NB4 (cell line): ENCODE measurements at regions not wholly inside any gene's neighbourhood (a gene's known extent, or its start where the extent isn't known, plus 50 kb on each side); places are given as distances from the start of the nearest gene placed in this dataset.

Experiments used
- DNase-seq: peaks from one replicate; pipeline ENCODE4 v3.0.0; 2010; ENCODE audit warnings: low read depth
- H3K4me3 ChIP-seq: one replicate; pipeline ENCODE4 v1.5.1; 2011; ENCODE audit warnings: mild to moderate bottlenecking, low read depth, low read length, moderate library complexity
- MYC ChIP-seq: IDR thresholded peaks from 2 replicates; pipeline ENCODE4 v1.6.1; 2011; ENCODE audit warnings: low read depth, low read length
- POLR2A ChIP-seq: IDR thresholded peaks from 2 replicates; pipeline ENCODE4 v1.6.1; 2011; ENCODE audit warnings: mild to moderate bottlenecking; ENCODE audit not compliant: insufficient read length; ENCODE audit errors: extremely low read depth
- TF ChIP-seq, protein P1 (sequence below): IDR thresholded peaks from one replicate; pipeline ENCODE4 v1.5.1; 2012; ENCODE audit warnings: low read depth, low read length
- TF ChIP-seq, protein P2 (sequence below): IDR thresholded peaks from 2 replicates; pipeline ENCODE4 v1.6.1; 2011; ENCODE audit warnings: low read depth, low read length

- TF ChIP-seq POLR2A (no peak), MYC (no peak)
- TF ChIP-seq, protein P1, sequence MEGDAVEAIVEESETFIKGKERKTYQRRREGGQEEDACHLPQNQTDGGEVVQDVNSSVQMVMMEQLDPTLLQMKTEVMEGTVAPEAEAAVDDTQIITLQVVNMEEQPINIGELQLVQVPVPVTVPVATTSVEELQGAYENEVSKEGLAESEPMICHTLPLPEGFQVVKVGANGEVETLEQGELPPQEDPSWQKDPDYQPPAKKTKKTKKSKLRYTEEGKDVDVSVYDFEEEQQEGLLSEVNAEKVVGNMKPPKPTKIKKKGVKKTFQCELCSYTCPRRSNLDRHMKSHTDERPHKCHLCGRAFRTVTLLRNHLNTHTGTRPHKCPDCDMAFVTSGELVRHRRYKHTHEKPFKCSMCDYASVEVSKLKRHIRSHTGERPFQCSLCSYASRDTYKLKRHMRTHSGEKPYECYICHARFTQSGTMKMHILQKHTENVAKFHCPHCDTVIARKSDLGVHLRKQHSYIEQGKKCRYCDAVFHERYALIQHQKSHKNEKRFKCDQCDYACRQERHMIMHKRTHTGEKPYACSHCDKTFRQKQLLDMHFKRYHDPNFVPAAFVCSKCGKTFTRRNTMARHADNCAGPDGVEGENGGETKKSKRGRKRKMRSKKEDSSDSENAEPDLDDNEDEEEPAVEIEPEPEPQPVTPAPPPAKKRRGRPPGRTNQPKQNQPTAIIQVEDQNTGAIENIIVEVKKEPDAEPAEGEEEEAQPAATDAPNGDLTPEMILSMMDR = no peak
- TF ChIP-seq, protein P2, sequence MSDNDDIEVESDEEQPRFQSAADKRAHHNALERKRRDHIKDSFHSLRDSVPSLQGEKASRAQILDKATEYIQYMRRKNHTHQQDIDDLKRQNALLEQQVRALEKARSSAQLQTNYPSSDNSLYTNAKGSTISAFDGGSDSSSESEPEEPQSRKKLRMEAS = no peak
- H3K4me3 ChIP-seq = no peak overlapping the region
- no peak for DNase-seq
Measured at GRCh38 chr4:91935217-91935616, 368.5 kb upstream of the GRID2 start.

- no peak for DNase-seq
- TF ChIP-seq, protein P1 = no peak
Measured at GRCh38 chr4:91936311-91936710, 367.5 kb upstream of the GRID2 start.

DNA sequence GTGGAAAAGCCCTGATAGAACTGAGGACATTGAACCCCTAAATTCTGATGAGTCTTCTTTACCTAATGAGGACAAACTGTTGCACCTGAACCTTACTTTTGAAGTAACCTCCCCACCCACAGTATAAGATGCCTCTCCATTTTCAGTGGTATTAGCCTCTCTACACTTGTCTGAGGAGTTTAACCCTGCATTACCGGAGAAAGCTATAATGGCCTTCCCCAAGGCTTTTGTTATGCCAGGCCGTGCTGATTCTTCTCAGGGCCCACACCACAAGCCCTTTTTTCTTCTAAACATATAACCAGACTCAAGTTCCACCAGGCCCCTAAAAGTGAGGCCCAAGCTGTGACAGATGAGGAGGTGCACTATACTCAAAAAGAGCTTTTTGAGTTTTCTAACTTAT, 345.8 kb upstream of the GRID2 start:
- TF ChIP-seq MYC (no peak), POLR2A (no peak)
- TF ChIP-seq, protein P2 = no peak
- TF ChIP-seq, protein P1 = no peak
- H3K4me3 ChIP-seq = no peak overlapping the region
- DNase-seq = no peak

More at GRCh38 chr4:91936311-91936710, 367.5 kb upstream of the GRID2 start:
- no peak overlapping the region for H3K4me3 ChIP-seq

DNA sequence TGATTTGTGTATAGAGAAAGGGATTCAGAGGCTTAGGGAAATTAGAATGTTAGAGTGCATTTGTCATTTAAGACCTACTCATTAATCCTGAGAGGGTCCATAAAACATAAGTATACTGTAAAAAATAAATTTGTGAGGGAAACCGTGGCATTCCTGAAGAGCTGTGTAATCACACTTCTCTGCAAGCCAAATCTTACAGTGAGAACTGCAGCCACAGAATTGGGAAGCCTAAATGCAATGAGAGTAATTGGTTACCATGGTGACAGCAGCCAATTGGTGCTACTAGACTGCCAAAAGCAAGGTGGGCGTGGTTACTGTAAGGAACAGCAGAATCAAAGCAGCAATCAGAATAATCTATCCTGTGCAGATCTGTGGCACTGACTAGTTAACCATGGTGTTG, 345.2 kb upstream of the GRID2 start:
- no peak for TF ChIP-seq MYC
- TF ChIP-seq, protein P1 = no peak
- no peak for TF ChIP-seq POLR2A
- TF ChIP-seq, protein P2 = no peak
- no peak overlapping the region for H3K4me3 ChIP-seq
- no peak for DNase-seq

GRCh38 chr4:91961504-91961903, 342.3 kb upstream of the GRID2 start:
- H3K4me3 ChIP-seq = no peak overlapping the region
- no peak for DNase-seq

DNA sequence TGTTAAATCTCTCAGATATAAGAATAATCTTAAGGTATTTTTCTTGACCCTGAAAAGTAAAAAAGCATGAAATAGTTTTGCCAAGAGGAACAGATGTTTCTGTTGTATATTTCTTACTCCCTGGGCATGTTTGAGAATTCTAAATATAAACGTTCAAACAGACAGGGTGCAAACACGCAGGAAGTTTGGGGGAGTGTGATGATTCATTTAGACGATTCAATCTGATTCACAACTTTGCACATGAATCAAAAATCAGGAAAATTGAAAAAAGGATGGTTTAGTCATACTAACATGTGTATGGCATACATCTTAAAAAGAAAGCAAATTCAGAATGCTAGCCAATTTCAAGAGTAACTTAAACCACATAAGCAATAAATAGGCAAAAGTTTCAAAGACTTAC, 340.3 kb upstream of the GRID2 start:
- no peak for DNase-seq
- TF ChIP-seq MYC (no peak), POLR2A (no peak)
- TF ChIP-seq, protein P2 = no peak
- TF ChIP-seq, protein P1 = no peak
- no peak overlapping the region for H3K4me3 ChIP-seq

More at GRCh38 chr4:91961504-91961903, 342.3 kb upstream of the GRID2 start:
- TF ChIP-seq POLR2A (no peak), MYC (no peak)
- TF ChIP-seq, protein P2 = no peak
